Rectal smooth muscle tissue (tissue), 1 donor: ENCODE measurements at regions not wholly inside any gene's neighbourhood (a gene's known extent, or its start where the extent isn't known, plus 50 kb on each side); places are given as distances from the start of the nearest gene placed in this dataset.

Experiments used
- H3K27ac ChIP-seq: one replicate; pipeline ENCODE4 v1.7.0; 2013; ENCODE audit warnings: low read depth, low read length, inconsistent platforms
- H3K27me3 ChIP-seq: one replicate; pipeline ENCODE4 v1.7.0; 2013; ENCODE audit warnings: low read length; ENCODE audit not compliant: control insufficient read depth, insufficient read depth
- H3K36me3 ChIP-seq: one replicate; pipeline ENCODE4 v1.7.0; 2013; ENCODE audit warnings: low read length; ENCODE audit not compliant: control insufficient read depth, insufficient read depth
- H3K4me1 ChIP-seq: one replicate; pipeline ENCODE4 v1.7.0; 2013; ENCODE audit warnings: low read length; ENCODE audit not compliant: control insufficient read depth, insufficient read depth
- H3K4me3 ChIP-seq: one replicate; pipeline ENCODE4 v1.7.0; 2013; ENCODE audit warnings: low read length
- H3K9ac ChIP-seq: one replicate; pipeline ENCODE4 v1.7.0; 2013; ENCODE audit warnings: low read length

DNA sequence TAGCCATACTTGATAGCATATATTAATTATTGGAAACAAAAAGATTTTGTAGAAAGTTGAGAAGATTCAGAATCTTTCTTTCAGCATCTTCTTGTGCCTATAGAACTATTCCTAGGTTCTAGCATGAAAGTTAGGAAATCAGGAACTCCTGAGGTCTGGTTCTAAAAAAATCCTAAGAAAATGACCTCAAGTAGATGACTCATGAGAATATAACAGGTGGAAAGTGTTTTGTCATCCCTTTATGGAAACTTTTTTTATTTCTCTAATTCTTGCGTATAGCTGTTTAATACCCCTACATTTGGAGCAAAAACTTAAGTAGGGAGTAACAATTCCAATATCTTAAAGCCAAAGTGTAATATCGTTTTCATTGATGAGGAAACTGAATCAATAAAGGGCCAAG, 574.1 kb downstream of the NR2F1-AS1 start:
- H3K36me3 ChIP-seq, result no peaks in the 10 kb centered on the region
- no peak overlapping the region for H3K4me3 ChIP-seq
- H3K4me1 ChIP-seq, result no peaks in the 10 kb centered on the region
- H3K27me3 ChIP-seq, result no peaks in the 10 kb centered on the region
- H3K27ac ChIP-seq, result no peak overlapping the region
- H3K9ac ChIP-seq, result no peak overlapping the region

DNA sequence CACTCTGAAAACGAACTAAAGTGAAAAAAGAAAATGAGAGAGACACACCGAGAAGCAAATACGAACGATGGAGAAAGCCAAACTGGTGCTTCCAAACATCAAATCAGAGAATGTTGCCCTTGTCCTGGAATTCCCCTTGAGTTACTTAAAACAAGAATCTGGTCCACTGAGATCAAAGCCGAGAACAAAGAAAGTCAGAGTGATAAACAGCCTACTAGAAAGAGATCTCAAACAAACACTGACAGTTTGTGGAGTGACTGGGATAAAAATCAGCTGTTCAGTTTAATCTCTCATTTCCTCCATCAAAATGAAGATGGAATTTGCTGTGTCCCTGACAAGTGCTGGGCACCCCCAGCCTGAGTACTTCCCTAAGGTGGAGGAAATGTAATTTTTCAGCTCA, 582.6 kb downstream of the NR2F1-AS1 start:
- H3K4me3 ChIP-seq, result no peak overlapping the region
- H3K9ac ChIP-seq, result no peak overlapping the region
- no peaks in the 10 kb centered on the region for H3K36me3 ChIP-seq
- no peaks in the 10 kb centered on the region for H3K27me3 ChIP-seq
- no peak overlapping the region for H3K27ac ChIP-seq
- no peaks in the 10 kb centered on the region for H3K4me1 ChIP-seq

DNA sequence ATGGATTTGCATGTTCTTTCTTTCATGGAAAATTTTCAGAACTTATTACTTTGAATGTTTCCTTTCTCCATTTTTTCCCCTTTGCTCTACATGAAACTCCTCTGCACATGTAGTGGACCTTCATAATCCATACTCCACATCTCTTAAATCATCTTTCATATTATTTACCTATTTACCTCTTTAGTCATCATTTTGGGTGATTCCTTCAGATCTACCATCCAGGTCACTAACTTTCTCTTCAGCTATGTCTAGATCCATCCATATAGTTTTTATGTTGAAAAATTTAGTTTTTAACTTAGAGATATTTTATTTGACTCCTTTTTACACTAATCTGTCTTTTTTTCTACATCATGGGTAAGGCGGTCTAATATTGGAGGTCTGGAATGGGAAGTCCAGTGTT, 586.6 kb downstream of the NR2F1-AS1 start:
- H3K27ac ChIP-seq, result no peak overlapping the region
- H3K4me1 ChIP-seq, result no peaks in the 10 kb centered on the region
- H3K36me3 ChIP-seq, result no peaks in the 10 kb centered on the region
- H3K27me3 ChIP-seq, result no peaks in the 10 kb centered on the region
- no peak overlapping the region for H3K9ac ChIP-seq
- H3K4me3 ChIP-seq, result no peak overlapping the region

DNA sequence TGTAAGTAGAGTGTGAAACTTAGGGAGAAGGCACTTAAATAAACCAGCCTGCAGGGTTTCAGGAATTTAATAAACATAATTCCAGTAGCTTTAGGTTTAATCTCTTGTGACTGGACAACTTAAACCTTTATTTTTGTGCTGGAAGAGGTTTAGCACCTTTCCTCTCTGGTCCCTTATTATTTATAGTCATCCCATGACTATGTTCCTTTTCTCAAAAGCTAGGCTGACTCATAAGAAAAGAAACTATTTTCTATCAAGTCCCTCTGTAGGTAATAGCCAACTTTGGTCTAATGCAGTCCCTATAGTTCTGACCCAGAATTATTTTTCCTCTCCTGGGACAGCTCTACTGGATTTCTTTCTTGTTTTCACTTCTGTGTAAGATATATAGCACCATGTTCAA, 588.9 kb downstream of the NR2F1-AS1 start:
- H3K36me3 ChIP-seq, result no peaks in the 10 kb centered on the region
- H3K27me3 ChIP-seq, result no peaks in the 10 kb centered on the region
- no peak overlapping the region for H3K27ac ChIP-seq
- H3K4me1 ChIP-seq, result no peaks in the 10 kb centered on the region
- H3K4me3 ChIP-seq, result no peak overlapping the region
- H3K9ac ChIP-seq, result no peak overlapping the region

DNA sequence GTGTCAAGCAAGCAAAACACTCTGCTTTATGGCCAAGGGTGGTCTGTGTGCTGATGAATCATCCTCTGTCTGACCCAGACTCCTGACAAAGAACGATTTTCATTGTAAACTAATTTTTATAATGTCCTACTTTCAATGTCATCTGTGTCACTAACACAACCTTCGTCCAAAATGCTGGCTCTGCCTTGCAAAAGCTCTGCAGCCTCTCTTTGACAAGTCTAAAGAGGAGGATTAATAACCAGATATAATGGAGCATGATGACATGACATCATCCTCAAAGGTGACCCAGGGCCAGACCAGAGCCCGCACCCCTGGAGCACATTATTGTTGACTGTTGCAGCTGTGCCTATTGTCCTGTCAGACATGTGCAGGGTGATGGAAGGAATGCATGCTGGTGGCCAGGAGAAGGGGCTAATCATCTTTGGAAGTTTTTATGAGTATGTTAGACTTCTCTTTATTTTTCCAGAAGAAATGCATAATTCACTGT, 589.4 kb downstream of the NR2F1-AS1 start:
- H3K4me3 ChIP-seq, result no peak overlapping the region
- no peak overlapping the region for H3K9ac ChIP-seq
- no peaks in the 10 kb centered on the region for H3K4me1 ChIP-seq
- H3K36me3 ChIP-seq, result no peaks in the 10 kb centered on the region
- H3K27ac ChIP-seq, result no peak overlapping the region
- H3K27me3 ChIP-seq, result no peaks in the 10 kb centered on the region

DNA sequence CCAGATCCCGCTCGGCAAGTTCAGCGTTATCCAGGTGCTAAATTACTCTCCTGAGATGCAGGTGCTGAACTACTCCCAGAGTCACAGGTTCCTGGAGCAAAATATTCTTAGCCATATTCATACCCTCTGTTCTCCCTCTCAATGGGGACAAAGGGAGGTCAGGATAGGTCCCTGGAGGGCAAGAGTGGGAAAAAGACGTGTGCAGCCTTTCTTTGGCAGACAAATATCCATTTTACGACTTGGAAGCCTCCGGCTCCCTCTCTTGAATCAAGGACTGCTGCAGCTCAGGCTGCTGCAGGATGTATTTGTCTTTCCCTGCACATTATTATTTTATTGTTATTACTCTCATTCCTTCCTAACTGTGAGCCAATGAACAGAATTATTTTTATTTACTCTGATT, 590.2 kb downstream of the NR2F1-AS1 start:
- H3K4me3 ChIP-seq, result no peak overlapping the region
- H3K27me3 ChIP-seq, result no peaks in the 10 kb centered on the region
- no peaks in the 10 kb centered on the region for H3K36me3 ChIP-seq
- H3K9ac ChIP-seq, result no peak overlapping the region
- H3K27ac ChIP-seq, result no peak overlapping the region
- H3K4me1 ChIP-seq, result no peaks in the 10 kb centered on the region

DNA sequence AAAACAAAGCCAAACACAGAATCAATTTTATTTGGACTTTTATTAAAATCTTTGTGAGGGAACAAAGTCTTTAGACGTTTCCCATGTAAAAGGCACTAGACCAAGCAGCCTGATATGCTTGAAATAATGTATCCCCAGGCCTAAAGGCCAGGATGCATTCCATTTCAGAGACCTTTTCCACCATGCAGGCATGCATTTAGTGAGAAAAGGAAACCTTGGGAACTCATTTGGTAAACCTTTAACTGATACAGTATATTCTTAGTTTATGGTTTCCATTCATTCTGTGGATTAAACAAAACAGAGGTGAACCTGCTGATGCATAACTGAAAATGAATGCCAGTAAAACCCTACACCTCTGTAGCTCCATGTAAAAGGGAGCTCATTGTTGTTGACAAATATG, 600.0 kb downstream of the NR2F1-AS1 start:
- H3K36me3 ChIP-seq, result no peaks in the 10 kb centered on the region
- H3K27ac ChIP-seq, result no peak overlapping the region
- no peak overlapping the region for H3K9ac ChIP-seq
- H3K27me3 ChIP-seq, result no peaks in the 10 kb centered on the region
- H3K4me3 ChIP-seq, result no peak overlapping the region
- H3K4me1 ChIP-seq, result no peaks in the 10 kb centered on the region

DNA sequence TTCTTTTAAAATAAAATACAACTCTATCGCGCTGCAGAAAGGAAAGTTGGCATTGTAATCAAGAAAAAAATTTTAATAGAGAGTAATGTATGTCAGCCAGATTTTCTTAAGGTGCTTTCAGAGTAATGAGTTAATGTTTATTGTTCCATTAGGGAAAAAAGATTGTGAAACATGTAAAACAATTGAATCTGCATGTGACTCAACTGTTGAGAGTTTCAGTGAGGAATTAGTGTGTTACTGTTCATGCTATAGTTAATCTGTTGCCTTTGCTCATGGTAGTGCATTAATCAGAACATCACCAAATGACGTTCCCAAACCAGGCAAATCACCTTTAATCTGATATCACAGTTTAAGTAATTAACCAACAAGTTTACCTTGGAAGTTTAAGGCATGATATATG, 600.5 kb downstream of the NR2F1-AS1 start:
- H3K36me3 ChIP-seq, result no peaks in the 10 kb centered on the region
- H3K27ac ChIP-seq, result no peak overlapping the region
- H3K27me3 ChIP-seq, result no peaks in the 10 kb centered on the region
- H3K4me1 ChIP-seq, result no peaks in the 10 kb centered on the region
- H3K9ac ChIP-seq, result no peak overlapping the region
- H3K4me3 ChIP-seq, result no peak overlapping the region

DNA sequence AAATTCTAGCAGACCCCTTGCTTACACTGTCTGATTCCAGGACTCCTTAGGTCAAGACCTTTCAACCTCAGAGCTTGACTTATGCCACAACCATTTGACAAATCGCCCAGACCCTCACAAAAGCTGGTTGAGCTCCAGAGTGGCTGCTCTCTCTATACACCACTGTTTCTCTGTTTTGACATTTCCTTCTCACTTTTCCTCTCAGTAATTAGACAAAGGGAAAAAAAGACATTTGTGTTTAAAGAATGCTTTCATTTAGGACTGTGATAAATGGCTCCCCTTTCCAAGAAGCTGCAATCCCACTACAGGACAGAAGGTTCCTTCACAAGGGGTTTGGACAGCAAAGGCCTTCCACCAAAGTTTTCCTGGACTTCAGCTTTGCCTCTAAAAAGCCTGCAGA, 601.3 kb downstream of the NR2F1-AS1 start:
- H3K27me3 ChIP-seq, result no peaks in the 10 kb centered on the region
- H3K4me3 ChIP-seq, result no peak overlapping the region
- H3K4me1 ChIP-seq, result no peaks in the 10 kb centered on the region
- no peaks in the 10 kb centered on the region for H3K36me3 ChIP-seq
- no peak overlapping the region for H3K9ac ChIP-seq
- no peak overlapping the region for H3K27ac ChIP-seq

DNA sequence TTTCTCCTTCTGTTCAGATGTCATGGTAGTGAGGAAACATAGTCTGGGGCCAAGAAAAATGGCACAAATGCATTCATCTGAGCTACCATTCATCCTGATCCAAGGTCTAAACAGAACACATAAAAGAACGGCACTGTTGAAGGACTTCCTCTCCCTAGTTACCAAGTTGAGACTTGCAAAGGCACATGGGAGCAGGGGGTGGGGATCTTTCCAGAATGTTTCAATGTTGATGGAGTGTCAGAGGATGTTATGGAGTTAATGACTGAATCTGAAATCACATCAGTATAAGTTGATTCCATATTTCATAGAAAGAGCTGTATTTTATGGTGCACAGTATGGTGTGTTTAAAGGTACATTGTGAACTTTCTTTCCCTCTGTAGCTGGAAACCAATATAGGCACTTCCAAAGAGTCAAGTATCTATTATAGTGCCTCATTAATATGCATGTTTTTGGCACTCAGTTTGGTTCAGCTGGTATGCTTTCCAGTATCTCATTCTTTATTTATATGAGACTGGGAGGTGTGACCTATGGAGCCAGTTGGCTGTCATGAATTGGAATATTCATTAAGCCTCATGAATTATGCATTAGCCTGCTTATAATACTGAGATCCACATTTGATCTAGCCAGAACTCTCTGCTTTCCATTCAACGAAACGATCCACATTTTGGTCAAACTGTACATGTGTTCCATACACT, 603.0 kb downstream of the NR2F1-AS1 start:
- Histone ChIP-seq H3K9ac (no peak overlapping the region), H3K27ac (no peak overlapping the region), H3K4me1 (no peaks in the 10 kb centered on the region), H3K36me3 (no peaks in the 10 kb centered on the region), H3K27me3 (no peaks in the 10 kb centered on the region), H3K4me3 (no peak overlapping the region)

DNA sequence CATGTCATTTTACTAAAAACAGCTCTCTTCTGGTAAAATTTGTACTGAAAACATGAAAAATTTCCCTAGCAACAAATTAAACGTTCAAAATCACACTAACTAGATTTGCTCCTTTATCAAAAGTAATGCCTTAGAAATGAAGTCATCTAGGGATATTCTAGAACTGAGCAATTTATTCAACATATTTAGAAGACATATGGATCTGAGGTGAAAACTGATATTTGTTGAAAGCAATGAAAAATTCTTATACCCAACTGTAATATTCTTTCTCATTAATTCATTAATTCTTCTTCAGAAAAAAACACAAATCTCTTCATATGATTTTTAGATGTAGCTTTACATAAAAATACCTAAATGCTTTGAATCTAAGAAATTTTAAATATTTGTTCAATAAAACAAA, 604.9 kb downstream of the NR2F1-AS1 start:
- no peaks in the 10 kb centered on the region for H3K27me3 ChIP-seq
- H3K9ac ChIP-seq, result no peak overlapping the region
- no peaks in the 10 kb centered on the region for H3K36me3 ChIP-seq
- H3K4me3 ChIP-seq, result no peak overlapping the region
- H3K4me1 ChIP-seq, result no peaks in the 10 kb centered on the region
- no peak overlapping the region for H3K27ac ChIP-seq

DNA sequence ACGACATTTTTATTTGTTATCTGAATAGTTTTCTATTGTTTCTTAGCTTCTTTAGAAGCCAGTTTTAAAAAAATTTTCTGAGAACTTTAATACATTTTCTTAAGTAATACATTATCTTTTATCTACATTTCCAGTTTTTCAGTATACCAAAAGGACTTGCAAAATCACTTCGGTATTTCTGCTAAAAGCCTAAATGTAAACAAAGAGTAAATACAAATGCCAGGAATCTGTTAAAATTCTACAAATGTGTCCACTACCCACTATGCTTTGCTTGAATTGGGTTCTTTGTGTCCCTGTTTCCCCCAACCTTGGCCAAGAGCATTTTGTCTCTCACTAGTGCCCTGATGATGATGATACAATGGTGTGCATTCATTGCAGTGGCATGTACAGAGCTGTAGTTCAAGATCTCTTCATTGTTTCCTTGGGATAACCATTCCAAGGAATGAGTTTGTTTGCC, 611.2 kb downstream of the NR2F1-AS1 start:
- no peaks in the 10 kb centered on the region for H3K27me3 ChIP-seq
- no peaks in the 10 kb centered on the region for H3K4me1 ChIP-seq
- H3K4me3 ChIP-seq, result no peak overlapping the region
- no peak overlapping the region for H3K27ac ChIP-seq
- H3K9ac ChIP-seq, result no peak overlapping the region
- H3K36me3 ChIP-seq, result no peaks in the 10 kb centered on the region

DNA sequence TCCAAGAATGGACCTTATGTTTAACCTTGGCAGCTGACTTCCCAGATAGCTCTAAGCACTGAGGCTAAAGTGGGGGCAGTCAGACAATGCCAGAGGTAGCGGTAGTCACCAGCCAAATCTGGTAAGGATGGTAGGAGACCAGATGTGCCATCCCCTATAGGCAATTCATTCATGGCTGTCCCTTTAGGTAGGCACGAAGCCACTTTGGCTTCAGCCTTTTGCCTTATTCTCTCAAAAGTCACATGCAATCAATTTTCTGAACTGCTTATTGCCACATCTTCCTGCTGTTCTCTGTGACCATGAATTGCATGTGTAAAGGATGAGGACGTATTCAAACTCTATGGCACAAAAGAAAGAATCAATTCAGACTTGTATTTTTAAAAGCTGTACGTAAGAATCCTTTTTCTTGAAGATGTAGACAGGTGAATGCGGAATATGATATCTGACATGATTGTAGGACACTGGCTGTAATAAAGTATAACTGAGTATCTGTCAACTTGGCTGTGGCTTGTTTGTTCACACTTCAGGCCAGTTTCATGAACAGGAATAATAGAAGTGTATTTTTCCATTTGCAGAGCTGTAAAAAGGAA, 611.7 kb downstream of the NR2F1-AS1 start:
- Histone ChIP-seq H3K27me3 (no peaks in the 10 kb centered on the region), H3K4me3 (no peak overlapping the region), H3K4me1 (no peaks in the 10 kb centered on the region), H3K27ac (no peak overlapping the region), H3K9ac (no peak overlapping the region), H3K36me3 (no peaks in the 10 kb centered on the region)
